Heart left ventricle (tissue), 13 donors: ENCODE measurements at regions not wholly inside any gene's neighbourhood (a gene's known extent, or its start where the extent isn't known, plus 50 kb on each side); places are given as distances from the start of the nearest gene placed in this dataset.

ENCODE experiments used
- CTCF ChIP-seq, 12 donors: fragments of 200-600 bp; sonication (generic) in 4 of 12; IDR thresholded peaks; one replicate each; pipeline versions ENCODE4 v1.5.0 to v1.8.0; 2018 to 2022; ENCODE audit warnings: antibody characterized with exemption in 12 of 12, mild to moderate bottlenecking in 5 of 12
- POLR2A ChIP-seq, 2 donors: fragments of 450-650 bp; IDR thresholded peaks; one replicate each; pipeline ENCODE4 v1.6.1; 2017; ENCODE audit warnings: antibody characterized with exemption in 2 of 2, mild to moderate bottlenecking in 2 of 2, moderate library complexity in 2 of 2
- donor health status: ischemic (EF 13 %, LVEDD 7.1; RV severe dilation, severe dysfunction).
- donor health status: DM: no; HTN: yes; CAD: no.
- donor health status: DM: no; HTN: no; CAD: no.
- donor health status: ischemic (EF 25% LVEDD 6.9; RV normal size, moderate dysfunction).
- donor health status: ischemic (EF 25% LVEDD 5.7; RV mildly dilated, moderate dysfunction).
- donor health status: ischemic (EF 35%, LVEDD 5.7; RV mildly dilated, moderate dysfunction).
- donor health status: nonischemic (EF 11% LVEDD 7.7; RV severe dilation, severe dysfunction).
- donor health status: DM: yes; HTN: yes; CAD: no.
- donor health status: PGD.
- donor health status: ischemic (EF 29% LVEDD 5.4; RV normal size, mild dysfunction).
- donor health status: nonischemic (EF 23%, LVEDD 6.1; RV moderate dilation, normal function).

- no peak for TF ChIP-seq CTCF (IDR thresholded peaks at IDR 0.05)
- no peak for TF ChIP-seq POLR2A (IDR thresholded peaks at IDR 0.05)
Measured at GRCh38 chr1:199685369-199685768, 342.1 kb upstream of the NR5A2 start.
